Fibroblast of the aortic adventitia (primary cell): ENCODE measurements at regions not wholly inside any gene's neighbourhood (a gene's known extent, or its start where the extent isn't known, plus 50 kb on each side); places are given as distances from the start of the nearest gene placed in this dataset.

Experiments
- DNase-seq: peaks from one replicate; pipeline ENCODE4 v3.0.0-alpha.2; 2010; ENCODE audit warnings: low read depth
- H3K4me3 ChIP-seq: 2 replicates; pipeline ENCODE4 v1.5.1; 2011; ENCODE audit warnings: low read depth, mild to moderate bottlenecking, control low read depth, low read length, moderate library complexity
- TF ChIP-seq, protein P1 (sequence below): IDR thresholded peaks from 2 replicates; pipeline ENCODE4 v1.5.1; 2011; ENCODE audit warnings: mild to moderate bottlenecking, low read length, control low read depth, inconsistent platforms; ENCODE audit not compliant: insufficient read depth

DNA sequence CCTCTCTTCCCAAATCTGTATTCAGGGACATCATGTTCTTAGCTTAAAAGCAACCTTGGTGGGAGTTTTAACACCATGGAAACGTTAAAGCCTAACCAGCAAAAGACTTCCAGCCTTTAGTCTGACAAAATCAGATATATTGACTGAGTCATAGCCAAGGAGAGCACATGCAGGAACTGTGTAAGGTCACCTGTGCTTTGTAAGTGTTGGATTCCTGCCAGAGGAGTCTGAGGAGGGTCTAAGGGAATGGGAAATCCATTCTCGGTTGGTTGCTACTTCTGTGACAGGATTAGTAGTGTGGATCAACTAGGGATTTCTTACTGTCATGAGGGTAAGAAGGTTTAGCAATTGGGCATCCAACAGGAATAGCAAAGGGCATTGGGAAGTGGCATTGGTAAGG is 142.0 kb upstream of the CHD1 start:
- TF ChIP-seq, protein P1, sequence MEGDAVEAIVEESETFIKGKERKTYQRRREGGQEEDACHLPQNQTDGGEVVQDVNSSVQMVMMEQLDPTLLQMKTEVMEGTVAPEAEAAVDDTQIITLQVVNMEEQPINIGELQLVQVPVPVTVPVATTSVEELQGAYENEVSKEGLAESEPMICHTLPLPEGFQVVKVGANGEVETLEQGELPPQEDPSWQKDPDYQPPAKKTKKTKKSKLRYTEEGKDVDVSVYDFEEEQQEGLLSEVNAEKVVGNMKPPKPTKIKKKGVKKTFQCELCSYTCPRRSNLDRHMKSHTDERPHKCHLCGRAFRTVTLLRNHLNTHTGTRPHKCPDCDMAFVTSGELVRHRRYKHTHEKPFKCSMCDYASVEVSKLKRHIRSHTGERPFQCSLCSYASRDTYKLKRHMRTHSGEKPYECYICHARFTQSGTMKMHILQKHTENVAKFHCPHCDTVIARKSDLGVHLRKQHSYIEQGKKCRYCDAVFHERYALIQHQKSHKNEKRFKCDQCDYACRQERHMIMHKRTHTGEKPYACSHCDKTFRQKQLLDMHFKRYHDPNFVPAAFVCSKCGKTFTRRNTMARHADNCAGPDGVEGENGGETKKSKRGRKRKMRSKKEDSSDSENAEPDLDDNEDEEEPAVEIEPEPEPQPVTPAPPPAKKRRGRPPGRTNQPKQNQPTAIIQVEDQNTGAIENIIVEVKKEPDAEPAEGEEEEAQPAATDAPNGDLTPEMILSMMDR = no peak
- no peak for DNase-seq
- no peak overlapping the region for H3K4me3 ChIP-seq

- DNase-seq = no peak
- TF ChIP-seq, protein P1 = no peak
- H3K4me3 ChIP-seq = no peak overlapping the region
Observed at GRCh38 chr5:99070362-99070761, 141.6 kb upstream of the CHD1 start.

DNA sequence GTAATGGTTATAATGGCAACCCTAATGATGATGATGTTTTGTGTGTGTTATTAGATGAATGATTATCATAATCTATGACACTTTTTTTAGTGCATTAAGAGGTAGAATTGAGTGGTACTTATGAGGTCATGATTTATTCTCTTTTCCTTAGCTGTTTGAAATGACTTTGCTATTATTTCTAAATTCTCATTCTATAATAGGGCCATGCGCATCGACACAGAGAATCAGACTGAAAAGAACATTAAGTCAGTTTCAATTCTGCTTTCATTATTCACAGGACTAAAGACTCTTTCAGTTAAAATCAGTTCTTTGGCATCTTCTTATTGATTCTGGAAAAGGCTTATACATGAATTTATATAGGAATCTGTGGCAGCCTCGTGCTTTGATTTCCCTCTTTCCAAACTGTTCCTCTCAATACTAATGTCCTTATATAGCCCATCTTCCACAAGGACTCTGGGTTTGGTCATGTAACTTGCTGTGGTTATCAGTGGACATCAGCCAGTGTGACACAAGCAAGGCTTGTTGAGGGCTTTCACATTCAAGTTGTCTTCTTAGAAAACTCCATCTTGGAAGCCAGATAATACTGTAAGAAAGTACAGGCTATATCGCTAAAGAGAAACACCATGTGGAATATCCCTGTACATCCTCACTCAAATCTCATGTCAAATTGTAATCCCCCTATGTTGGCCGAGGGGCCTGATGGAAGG is 140.3 kb upstream of the CHD1 start:
- no peak overlapping the region for H3K4me3 ChIP-seq
- TF ChIP-seq, protein P1 = no peak
- DNase-seq = no peak

GRCh38 chr5:99063737-99064136 is 134.9 kb upstream of the CHD1 start:
- TF ChIP-seq, protein P1 = no peak
- no peak for DNase-seq
- H3K4me3 ChIP-seq = no peak overlapping the region

GRCh38 chr5:99061711-99062110 is 132.9 kb upstream of the CHD1 start:
- peak; percentile 59 for DNase-seq
- TF ChIP-seq, protein P1 = no peak
- H3K4me3 ChIP-seq = no peak overlapping the region

- TF ChIP-seq, protein P1 = no peak
- no peak overlapping the region for H3K4me3 ChIP-seq
- no peak for DNase-seq
Observed at GRCh38 chr5:99061299-99061698, 132.5 kb upstream of the CHD1 start.
